GM19239 (cell line): ENCODE measurements at regions not wholly inside any gene's neighbourhood (a gene's known extent, or its start where the extent isn't known, plus 50 kb on each side); places are given as distances from the start of the nearest gene placed in this dataset.
A peak's percentile ranks its signal among the peaks of the same experiment; 100 is the strongest.

Experiments used
- DNase-seq: peaks from one replicate; pipeline ENCODE4 v3.0.0; 2011; ENCODE audit warnings: low spot score; ENCODE audit not compliant: insufficient read length
- FAIRE-seq: peaks from 2 replicates; lab custom pipeline; 2011; peaks lifted over from hg19 to GRCh38; lab: Jason Lieb, UNC

DNA sequence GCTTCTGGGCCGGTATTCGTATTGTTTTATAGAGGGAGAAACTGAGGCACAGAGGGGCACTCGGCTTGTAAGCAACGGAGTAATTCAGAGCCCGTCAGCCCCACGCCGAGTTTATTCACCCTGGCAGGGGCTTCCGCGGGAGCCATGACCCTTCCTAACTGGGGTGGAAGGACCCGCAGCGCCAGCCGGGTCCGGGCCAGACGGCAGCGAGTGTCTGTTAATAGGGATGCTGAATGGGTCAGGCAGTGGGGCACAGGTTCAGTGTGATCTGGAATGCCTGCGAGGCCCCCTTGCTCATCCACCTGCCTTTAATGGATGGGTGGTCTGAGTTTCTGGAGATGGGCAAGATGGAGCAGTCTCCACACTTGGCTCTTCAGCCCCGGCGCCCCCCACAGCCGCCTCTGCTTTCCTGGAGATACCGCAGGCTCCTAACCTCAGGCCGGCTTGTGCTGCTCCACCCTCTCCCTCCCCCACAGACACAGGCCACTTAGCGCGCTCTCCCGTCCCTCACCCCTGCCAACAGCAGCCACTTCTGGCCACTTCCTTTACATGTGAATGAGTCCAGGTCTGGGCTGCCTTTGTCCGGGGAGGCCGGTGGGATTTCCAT is 147.1 kb downstream of the ERCC6L2 start:
- DNase-seq (no peak), FAIRE-seq (no peak)

DNA sequence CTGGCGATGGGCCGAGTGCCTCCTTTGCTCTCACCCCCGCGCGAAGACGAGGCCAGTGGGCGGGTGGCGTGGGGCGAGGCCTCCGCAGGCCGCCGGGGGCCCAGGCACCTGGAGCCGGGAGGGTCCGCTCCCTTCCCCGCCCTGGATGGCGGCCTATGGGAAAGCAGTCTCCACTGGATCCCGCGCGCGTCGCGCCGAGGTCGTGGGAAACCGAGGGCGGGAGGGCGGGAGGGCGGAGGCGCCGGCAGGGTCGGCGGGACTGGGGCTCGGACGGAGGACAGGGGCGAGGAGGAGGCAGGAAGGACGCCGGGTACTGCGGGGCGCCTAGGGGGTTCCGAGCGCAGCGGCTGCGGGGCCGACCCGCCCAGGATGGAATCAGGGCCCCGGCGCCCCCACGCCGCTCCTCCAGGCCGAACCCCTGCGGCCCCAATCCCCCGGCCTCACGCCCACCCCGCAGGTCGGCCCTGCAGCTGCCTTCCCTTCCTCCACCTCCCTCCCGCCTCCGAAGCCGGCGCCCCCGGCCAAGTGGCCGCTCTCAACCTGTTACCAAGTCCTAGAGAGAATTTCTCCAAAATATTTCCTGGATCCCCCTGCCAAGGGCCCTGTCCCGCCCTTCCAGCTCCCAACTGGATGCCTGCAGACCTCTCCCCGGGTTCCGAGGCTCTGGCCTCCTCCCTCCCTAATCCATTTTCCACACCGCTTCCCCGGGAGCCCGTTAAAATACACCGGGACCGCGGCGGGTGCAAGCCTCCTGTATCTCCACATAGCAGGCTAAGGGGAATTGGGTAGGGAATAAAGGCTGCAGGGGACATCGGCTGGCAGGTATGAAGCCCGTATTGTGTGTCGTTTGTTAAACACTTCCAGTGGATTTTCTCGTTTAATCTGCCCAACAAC is 146.3 kb downstream of the ERCC6L2 start:
- FAIRE-seq (no peak), DNase-seq (no peak)

DNA sequence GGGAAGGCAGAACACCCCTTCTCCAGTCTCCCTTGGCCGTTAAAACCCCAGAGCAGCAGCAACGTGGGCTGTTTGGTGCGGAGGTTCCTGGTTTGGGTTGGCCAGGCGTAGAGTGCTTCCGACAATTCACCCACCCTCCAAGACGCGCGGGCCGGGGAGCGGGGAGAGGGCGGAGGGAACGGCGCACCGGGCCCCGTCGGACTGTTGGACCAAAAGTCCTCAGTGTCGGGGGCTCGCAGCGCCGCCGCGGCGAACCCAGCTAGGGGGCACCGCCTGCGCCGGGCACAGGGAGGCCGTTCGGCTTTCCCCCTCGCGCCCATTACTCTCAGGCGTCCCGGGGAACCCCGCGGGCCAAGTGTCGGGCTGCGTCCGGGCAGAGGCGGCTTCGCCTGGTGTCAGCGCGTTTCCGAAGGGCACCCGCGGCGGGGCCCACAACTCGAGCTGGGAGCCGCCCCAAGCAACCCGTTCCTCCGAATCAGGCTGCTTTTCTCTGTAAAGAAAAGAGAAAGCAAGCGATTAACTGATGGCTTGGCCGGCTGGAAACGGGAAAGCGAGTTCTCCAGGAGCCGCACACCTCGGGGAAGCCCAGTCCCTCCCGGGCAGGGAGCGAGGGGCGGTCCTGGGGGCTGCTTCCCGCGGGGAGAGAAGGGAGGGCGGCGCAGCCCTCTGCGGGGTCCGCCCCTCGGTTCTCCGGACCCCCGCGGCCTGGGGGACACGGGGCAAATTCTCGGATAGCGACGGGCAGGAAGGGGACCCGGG is 145.5 kb downstream of the ERCC6L2 start:
- FAIRE-seq = peak; percentile 55
- DNase-seq = no peak

DNA sequence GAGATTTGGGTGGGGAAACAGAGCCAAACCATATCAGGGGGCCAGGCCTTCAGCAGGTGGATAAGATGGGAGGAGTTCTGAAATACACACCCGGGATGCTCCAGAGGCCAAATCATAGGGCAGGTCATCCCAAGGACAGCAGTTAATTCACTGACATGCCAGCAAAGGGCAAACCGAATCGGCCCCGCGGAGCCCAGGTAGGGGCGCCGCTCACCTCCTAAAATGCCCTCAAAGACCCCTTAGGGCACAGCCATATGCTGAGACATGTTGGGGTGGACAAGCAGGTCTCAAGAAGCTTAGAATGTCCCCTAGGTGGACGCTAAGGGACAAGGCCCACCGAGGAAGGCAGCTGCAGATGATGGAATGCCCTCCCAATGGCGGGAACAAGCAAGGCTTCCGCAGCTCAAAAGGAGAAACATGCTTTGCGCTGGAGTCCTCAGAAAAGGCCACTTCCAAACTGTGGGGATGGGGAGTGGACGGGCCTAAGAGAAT is 144.9 kb downstream of the ERCC6L2 start:
- FAIRE-seq = no peak
- DNase-seq = no peak
